ENCODE measurements at regions not wholly inside any gene's neighbourhood (a gene's known extent, or its start where the extent isn't known, plus 50 kb on each side); places are given as distances from the start of the nearest gene placed in this dataset.

- TF ChIP-seq, protein P1, sequence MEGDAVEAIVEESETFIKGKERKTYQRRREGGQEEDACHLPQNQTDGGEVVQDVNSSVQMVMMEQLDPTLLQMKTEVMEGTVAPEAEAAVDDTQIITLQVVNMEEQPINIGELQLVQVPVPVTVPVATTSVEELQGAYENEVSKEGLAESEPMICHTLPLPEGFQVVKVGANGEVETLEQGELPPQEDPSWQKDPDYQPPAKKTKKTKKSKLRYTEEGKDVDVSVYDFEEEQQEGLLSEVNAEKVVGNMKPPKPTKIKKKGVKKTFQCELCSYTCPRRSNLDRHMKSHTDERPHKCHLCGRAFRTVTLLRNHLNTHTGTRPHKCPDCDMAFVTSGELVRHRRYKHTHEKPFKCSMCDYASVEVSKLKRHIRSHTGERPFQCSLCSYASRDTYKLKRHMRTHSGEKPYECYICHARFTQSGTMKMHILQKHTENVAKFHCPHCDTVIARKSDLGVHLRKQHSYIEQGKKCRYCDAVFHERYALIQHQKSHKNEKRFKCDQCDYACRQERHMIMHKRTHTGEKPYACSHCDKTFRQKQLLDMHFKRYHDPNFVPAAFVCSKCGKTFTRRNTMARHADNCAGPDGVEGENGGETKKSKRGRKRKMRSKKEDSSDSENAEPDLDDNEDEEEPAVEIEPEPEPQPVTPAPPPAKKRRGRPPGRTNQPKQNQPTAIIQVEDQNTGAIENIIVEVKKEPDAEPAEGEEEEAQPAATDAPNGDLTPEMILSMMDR (IDR thresholded peaks at IDR 0.05): no peak
- no peak for TF ChIP-seq POLR2AphosphoS5 (IDR thresholded peaks at IDR 0.05)
Measured at GRCh38 chr13:63042686-63043085, 1627.0 kb upstream of the PCDH20 start.

All from esophagus muscularis mucosa (tissue), 3 donors.